SK-N-SH treated with all-trans-retinoic acid at 6 μM for 48 hours (cell line): ENCODE measurements at regions not wholly inside any gene's neighbourhood (a gene's known extent, or its start where the extent isn't known, plus 50 kb on each side); places are given as distances from the start of the nearest gene placed in this dataset.

Experiments
- CREB5 ChIP-seq: fragments of 250-450 bp; sonication (Bioruptor Pico); IDR thresholded peaks from 2 replicates; pipeline ENCODE4 v1.5.1; 2020; ENCODE audit warnings: low read depth, mild to moderate bottlenecking, moderate library complexity
- SNAI2 ChIP-seq: fragments of 250-450 bp; sonication (Bioruptor Pico); IDR thresholded peaks from 2 replicates; pipeline ENCODE4 v1.5.0; 2020; ENCODE audit warnings: mild to moderate bottlenecking, moderate library complexity
- TCF4 ChIP-seq: fragments of 250-450 bp; sonication (Bioruptor Pico); IDR thresholded peaks from 2 replicates; pipeline ENCODE4 v1.8.0; 2021; ENCODE audit warnings: mild to moderate bottlenecking, moderate library complexity, borderline replicate concordance
- ZC3H10 ChIP-seq: fragments of 250-450 bp; sonication (Bioruptor Pico); IDR thresholded peaks from 2 replicates; pipeline ENCODE4 v1.5.1; 2021; ENCODE audit warnings: mild to moderate bottlenecking, moderate library complexity
- ZFP3 ChIP-seq: fragments of 250-450 bp; sonication (Bioruptor Pico); IDR thresholded peaks from 2 replicates; pipeline ENCODE4 v1.5.0; 2020; ENCODE audit warnings: mild to moderate bottlenecking, moderate library complexity
- ZFP30 ChIP-seq: fragments of 450-650 bp; formaldehyde crosslinking; IDR thresholded peaks from 2 replicates; pipeline ENCODE4 v1.5.0; 2022; ENCODE audit warnings: mild to moderate bottlenecking, moderate library complexity

DNA sequence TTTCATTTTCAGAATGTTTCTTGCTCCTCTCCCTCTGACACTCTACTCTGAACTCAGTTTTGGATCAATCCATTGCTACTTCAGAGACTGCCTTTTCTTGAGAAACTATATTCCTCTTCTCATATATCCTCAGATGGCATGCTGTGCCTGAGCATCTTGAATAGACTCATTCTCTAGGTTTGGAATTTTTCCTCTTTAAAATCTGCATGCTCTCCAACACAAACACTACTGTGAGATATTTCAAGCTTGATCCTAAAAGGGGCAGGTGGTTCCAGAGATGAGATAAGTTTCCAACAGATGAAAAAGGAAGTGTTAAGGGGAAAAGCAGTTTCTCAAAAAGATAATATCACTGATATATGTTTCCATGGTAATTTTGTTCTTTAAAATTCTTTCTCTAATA, 742.2 kb upstream of the EPHA6 start:
- TF ChIP-seq ZFP30 (CRISPR knock-in tag) (no peak), ZC3H10 (no peak), TCF4 (CRISPR knock-in tag) (no peak), ZFP3 (CRISPR knock-in tag) (no peak), SNAI2 (CRISPR knock-in tag) (no peak), CREB5 (CRISPR knock-in tag) (no peak)
